HG03097 (cell line): ENCODE measurements at regions not wholly inside any gene's neighbourhood (a gene's known extent, or its start where the extent isn't known, plus 50 kb on each side); places are given as distances from the start of the nearest gene placed in this dataset.

ENCODE experiments used
- ATAC-seq: cut with Tn5 transposase; IDR thresholded peaks from one replicate; pipeline ENCODE4 v1.9.1; 2021; ENCODE audit not compliant: unreplicated experiment, low FRiP score

DNA sequence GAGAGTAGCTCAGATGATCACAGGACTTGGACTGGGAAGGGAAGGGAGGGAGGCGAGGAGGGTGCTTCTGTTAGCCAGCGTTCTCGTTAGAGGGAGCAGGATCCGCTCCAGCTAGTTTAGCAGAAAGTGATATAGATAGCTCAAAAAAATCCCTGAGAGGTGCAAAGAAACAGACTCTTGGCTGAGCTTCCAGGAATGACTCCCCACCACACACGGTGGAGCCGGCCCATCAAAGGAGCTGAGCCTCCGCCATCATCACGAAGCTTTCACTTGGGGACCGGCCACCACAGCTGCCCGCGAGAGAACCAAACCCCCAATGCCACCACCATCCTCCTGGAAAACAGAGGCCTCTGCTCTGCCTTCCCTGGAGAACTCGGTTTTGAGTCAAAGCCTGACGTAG lies 124.6 kb upstream of the BCL2L14 start:
- ATAC-seq = no peak

DNA sequence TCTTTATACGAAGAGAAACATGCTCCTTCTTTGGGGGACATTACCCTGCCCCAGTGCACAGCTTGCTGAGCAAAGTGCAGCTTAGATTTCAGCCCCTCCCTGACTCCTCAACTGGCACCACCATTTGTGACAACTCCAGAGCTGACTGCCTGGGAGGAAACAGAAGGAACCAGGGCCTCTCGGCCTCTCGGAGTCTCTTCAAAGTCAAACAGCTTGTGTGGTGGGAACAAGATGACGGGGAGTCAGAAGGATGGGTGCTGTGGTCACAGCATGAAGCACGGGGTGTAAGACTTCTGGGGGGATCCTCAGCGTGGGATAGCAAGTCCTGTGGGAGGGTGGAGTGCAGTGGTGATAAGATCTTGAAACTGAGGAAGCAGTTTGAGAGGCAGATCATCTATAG lies 123.5 kb upstream of the BCL2L14 start:
- ATAC-seq = no peak

DNA sequence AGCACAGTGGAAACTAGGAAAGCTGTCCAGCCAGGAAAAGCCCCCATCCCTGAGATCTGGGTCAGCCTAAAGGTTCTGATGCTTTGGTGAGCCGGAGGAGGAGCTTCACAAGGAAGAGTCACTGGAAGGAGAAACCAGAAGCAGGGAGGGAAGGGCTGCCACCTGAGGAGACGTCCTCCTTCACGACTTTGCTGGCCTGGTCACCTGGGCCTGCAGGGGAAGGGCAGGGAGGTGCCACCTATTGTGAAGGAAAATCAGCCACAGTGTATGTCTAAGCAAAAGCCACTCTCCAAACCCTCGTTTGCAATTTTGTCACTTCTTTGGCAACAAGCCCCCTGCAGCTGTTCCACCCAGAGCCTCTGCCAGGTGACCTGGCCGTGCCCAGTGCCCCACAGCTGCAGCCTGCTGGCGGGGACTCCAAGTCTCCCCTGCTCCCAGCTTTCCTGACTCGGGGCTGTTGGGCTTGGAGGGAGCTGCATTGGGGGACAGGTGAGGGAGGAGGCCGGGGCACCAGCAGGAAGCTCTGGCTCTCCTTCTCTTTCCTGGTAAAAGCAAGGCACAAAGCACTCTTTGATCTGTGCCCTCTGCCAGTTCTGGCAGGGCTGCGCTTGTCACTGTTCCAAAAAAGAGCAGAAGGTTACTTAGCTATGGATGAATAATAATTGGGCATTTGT lies 120.9 kb upstream of the BCL2L14 start:
- no peak for ATAC-seq

DNA sequence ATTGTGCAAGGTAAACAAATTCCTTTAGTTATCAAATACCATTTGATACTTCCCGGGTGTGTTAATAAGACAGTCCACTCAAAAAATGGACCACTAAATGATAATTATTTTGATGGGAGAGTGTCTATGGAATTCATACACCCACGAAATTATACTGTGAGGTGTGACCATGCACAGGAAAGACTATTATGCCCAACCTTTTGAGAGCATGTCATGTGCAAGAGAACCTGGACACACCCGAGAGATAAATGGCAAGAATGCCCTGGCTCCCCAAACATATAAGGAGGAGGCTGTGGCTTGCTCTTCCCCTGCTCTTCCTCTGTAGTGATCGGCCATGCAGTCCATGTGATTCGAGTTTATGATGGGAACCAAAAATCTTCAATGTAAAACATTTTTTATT lies 119.5 kb upstream of the BCL2L14 start:
- ATAC-seq = no peak

DNA sequence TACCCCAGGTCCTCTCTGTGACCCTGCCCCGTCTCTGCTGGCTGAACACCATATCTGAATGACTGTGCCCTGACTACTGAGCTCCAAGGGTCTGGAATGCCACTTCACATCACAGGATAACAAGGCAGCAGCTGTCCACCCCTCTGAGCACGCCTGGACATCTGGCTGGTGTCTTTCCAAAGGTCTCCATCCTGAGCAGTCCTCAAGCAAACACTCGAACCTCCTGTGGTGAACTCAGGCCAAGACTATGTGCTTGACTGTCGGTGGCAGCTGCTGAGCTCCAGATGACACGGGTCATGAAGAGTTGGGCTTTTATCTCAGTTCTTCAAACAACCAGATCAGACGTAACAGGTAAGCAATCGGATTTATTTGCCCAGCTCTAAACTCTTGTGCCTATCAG lies 117.2 kb upstream of the BCL2L14 start:
- ATAC-seq = no peak

DNA sequence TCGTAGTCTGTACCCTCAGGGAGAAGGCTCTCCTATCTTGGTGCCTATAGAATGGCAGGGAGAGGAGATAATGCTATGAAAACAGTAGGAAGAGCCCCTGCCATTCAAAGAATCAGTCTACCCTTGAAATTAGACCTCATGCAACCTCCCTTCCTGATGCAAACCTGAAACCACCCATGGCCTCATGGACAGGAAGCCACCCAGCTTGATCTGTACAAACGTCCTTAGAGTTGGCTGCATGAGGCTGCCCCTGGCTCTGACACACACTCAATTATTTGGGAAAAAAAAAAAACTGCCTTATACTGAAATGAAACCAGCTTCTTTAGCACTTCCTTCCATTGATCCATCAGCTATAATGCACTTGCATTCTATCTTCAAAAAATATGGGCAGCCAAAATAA lies 116.6 kb upstream of the BCL2L14 start:
- no peak for ATAC-seq

DNA sequence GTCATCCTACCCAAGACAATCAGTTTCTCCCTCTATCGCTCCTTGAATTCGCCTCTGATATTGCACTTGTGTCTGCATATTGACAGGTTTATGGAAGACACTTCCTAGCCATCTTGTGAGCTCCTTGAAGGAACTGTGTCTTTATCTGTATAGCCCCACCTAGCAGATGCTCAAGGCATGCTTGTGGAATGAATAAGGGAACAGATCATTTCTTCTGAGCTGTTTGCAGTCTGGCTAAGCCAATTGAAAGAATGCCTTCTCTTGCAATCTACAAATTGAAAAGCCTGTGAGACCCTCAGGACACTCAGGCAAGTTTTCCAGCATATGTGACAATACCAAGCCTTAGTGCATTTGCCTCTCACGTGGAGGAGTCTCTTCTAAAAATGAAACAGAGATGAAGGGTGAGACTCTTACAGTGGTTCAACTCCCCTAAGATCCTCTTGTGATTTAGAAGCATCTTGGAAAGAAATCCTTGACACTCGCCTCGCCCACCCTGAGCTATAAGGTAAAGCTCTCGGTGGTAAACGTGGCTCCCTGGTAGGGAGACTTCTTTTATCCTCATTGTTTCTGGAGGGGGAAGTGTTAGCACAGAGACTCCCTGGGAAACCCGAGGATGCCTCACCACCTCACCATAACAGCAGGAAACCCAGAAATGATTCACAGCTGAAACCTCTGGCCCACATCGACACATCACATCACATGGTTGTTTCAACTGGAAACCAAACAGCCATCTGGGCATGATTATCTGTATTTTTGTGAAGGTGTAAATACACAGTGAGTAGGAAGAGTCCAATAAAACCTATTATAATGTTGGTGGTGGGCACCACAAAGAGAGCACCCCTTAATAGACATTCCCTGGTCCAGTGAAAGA lies 112.3 kb upstream of the BCL2L14 start:
- ATAC-seq = no peak

DNA sequence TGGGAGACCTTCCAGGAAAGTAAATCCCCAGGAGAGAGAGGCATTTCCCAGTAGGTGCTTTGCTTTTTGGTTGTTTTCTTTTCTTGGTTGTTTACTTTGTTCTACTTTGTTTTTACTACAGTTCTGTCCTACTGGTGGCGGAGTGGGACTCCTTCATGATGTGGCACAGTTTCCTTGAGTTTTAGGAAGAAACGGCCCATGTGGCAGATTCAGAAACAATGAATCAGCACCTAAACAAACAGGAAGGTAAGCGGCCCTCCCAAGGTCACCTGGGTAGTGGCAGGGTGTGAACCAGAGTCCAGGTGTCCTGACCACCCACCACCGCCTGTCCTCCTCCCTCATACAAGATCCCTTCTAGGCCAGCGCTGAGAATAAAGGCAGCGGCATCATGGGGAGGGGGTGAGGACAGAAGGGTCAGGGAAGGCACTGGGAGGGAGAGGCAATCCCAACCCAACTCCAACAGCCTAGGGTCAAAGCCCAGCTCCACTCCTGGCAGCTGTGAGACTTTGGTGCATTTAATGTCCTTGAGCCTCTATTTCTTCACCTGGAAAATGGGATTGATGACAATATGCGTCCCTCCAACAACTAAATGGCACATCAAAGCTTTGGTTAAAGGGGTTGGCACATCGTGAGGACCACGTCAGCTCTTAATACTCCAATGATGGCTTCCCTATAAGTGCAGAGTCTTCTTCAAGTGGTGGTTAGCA lies 111.5 kb upstream of the BCL2L14 start:
- ATAC-seq = no peak

DNA sequence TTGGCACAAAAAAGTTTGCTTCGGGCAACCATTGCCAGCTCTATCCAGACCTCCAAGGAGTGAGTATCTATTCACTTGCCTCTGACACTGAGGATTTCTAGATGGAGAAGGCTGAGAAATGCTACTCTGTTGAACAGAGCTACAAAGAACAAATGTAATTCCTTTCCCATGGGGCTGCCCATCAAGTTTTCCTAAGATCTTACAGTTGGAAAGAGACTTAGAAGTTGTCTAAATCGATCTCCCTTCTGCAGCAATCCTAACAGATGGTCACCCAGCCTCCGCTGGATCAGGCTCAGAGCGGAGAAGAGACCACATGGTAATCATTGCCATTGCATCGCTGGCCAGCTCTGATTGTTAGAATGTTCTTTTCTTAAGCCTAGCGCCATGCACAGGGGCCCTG lies 110.1 kb upstream of the BCL2L14 start:
- no peak for ATAC-seq

DNA sequence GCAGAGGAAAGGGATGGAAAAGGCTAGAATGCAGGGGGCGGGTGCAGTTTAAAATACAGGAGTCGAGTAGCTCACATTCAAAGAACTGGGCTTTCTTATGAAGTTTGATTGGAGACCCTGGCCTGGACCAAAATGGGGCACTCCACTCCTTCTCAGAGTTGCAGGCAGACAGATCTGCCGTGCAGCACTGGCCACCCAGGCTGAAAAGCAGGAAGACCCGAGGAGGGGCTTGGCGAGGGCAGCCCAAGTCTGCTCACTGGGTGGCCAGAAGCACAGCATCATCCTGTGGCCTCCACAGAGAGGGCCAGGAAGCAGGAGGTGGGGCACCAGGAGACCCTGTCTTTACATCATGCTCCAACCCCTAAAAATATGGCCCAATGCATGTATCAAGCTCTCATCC lies 109.1 kb upstream of the BCL2L14 start:
- ATAC-seq = no peak

DNA sequence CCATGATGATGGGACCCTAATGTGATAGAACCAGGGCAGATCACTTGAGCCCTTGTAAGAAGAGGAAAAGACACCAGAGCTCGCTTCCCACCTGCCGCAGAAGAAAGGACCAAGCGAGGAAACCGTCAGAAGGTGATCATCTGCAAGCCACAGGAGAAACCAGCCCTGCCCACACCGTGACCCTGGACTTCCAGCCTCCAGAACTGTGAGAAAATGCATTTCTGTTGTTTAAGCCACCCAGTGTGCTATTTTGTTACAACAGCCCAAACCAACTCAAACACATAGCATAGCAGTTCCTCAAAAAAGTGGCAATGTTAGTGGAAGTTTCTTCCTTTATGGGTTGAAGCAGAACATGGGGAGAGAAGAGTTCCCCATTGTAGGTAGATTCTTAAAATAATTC lies 107.9 kb upstream of the BCL2L14 start:
- ATAC-seq = no peak

DNA sequence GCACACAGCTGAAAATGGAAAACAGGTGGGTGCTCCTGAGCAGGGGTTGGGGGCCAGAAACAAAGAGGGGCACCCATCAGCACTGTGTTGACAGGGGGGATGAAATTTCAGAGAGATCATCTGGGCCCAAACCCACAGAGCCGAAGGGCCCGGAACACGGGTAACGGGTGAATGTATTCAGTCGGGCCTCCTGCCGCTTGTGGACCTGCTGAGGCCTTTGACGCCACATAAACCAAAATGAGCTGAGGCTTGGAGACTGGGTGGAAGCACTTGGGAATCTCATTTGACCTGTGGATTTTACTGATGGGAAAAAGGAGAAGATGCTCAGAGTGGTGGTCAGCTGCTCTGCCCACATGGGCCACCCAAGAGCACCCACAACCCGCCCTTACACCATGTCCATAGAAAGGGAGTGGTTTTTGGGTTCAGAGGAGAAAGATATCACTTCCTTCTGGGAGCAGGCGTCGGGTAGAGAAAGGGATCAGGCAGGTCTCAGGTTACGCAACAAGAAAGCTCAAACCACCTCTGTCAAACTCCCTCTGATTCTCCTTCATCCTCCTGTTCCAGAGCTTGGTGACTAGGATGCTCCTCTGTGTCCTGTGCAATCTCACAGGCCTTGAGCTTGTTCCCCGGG lies 106.8 kb upstream of the BCL2L14 start:
- no peak for ATAC-seq

DNA sequence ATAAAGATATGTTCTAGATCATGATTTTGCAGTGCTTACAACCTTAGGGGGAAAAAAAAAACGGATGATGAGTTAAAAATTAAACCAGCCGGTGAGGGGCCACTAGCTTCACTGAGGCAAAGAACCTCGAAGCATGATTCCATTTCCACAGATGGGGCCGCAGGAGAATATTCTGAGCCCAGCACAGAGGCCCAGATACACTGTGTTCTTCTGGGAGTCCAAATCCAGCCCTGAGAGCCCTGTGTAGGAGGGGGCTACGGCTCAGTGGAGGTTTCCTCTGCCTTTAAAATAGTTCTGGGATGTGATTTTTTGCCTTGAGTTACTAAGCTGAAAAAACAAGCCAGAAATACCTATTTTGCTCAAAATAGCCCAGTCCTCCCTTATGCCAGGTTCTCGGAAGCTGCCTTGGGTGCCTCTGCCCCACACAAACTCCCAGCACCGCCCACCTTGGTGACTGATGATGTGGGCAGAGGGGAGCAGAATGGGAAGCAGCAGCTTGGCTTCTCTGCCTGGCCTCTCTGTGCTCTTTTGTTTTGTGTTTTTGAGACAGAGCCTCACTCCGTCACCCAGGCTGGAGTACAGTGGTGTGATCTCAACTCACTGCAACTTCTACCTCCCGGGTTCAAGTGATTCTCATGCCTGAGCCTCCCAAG lies 105.4 kb upstream of the BCL2L14 start:
- no peak for ATAC-seq

DNA sequence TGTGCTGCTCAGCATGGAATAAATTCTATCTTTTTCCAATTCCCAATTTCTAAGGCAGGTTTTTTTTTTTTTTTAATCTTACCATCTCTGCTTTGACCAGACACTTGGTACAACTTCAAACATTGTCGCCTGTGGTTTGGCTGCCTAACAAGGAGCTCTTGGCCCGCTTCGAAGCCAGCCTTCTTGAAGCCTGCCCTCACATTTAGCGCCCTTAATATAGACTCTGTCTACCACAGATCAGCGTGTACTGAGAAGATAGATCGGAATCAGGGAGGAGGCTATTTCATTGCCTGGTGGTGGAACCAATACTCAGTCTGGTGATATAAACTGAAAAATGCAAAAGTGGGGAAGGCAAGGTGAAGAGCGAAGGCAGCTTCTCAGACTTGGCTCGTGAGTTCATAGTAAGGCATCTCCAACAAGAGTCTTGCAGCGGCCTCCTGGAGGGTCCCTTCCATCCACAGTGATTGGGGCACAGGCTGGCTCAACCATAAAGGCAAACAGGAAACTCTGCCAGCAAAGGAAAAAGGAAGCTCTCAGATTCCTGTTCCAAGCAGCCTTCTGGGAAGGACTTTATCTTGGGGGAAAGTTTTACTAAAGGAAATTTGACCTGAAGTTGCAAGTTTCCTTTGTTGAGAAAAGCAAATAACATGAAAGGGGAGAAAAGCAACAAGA lies 103.2 kb upstream of the BCL2L14 start:
- no peak for ATAC-seq

DNA sequence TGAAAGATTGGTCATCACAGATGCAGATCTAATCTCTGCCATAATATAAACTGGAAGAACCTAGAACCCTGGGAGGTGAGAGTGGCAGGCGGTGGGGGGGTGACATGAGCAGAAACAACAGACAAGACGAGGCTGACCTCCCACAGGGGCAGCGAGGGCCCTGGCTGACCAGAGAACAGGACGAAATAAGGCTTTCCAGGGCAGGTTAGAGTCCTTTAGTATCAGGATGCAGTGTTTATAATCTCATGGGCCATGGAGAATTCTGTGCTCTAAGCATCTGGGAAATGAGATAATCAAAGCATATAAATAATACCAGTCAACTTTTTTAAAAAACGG lies 102.7 kb upstream of the BCL2L14 start:
- no peak for ATAC-seq

DNA sequence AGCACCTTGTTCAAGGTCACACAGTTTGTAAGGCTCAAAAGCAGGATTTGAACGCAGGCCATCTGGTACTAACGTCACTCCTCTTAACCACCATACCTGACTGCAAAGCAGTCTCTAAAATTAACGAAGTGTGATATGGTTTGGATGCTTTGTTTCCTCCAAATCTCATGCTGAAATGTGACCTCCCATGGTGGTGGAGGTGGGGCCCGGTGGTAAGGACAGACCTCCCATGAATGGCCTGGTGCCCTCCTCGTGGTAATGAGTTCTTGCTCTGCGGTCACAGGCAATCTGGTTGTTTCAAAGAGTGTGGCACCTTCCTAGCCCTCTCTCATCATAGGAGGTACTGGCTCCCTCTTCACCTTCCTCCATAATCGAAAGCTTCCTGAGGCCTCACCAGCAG lies 102.2 kb upstream of the BCL2L14 start:
- ATAC-seq = no peak

DNA sequence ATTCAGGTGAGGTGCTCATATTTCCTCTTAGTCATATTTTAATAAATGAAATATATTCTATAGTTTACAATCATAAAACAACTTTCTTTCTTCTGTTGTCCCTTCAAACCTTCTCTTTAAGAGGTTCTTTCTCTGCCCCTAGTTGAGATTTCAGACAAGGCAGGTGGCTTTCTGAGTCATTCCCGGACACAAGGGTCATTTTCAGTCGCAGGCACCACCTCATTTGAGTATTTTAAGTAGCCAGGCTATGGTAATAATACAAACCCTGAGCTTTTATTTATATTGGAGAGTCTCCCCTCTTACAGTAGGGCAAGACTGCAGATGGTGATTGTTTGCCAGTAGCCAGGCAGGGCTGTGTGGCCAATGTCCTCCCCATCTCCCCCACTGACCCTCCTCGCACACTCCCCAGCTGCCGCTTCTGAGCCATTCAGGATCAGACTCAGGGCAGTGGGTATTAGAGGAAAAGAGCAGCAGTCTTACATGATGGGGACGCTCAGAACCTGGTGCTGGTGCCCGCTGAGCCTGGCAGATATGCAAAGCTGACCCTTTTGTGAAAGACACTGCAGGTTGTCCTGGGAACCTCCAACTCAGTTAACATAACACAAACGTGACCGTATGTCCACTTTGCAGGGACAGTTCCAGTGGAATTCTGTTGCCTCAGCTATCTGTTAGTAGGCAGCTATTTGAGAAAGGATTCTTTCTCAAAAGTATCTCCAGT lies 101.1 kb upstream of the BCL2L14 start:
- no peak for ATAC-seq

DNA sequence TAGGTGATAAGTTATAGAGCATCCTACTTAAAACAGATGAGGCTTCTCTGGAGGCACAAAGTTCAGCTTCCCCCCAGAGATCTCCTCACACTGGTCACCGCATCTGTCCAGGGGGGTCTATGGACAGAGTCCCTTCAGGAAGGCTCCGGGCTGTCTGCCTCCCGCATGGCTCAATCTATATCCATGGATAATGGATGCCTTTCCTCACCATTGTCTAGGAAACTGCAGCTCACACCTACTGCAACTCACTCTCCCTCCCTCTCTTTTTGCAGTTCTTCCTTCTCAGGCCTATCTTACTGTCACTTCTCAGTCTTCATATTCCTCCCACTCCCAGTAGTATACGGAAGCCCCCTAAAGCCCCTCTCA lies 100.6 kb upstream of the BCL2L14 start:
- ATAC-seq = no peak

DNA sequence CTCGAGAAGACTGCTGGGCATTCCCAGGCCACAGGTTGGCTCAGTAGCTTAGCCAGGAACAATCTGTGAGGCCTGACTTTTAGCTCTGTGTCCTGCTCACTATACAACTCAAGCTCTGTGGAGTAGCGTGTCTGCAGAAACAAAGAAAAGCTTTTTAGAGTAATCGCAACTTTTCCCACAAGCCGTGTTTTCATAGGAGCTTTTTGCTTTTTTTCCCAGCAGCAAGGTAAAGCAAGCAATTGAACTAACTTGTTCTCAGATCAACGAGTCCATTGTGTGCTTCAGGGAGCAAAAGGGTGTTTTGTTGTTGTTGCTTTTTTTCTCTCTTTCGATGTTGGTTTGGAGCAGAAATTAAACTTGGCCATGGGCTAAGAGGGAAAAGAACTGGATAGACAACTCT lies 97.3 kb upstream of the BCL2L14 start:
- no peak for ATAC-seq

DNA sequence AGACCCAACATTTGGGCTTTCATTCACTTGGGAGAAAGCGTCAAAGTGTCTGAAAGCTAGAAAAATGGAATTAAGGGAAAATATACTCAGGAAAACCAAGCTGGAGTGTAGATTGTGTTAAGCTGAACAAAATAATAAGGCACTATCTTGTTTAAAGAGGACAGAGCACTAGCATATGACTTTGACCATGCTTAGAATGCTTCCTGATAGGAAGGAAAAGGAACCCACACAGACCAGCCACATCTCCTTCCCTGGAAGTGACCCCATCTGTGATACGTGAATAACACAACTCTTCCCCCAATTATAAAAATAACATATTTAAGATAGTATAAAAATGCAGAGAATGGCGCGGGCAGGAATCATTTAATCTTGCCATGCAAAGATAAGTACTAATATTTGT lies 94.7 kb upstream of the BCL2L14 start:
- no peak for ATAC-seq
